HG03378 (cell line): ENCODE measurements at regions not wholly inside any gene's neighbourhood (a gene's known extent, or its start where the extent isn't known, plus 50 kb on each side); places are given as distances from the start of the nearest gene placed in this dataset.
"Not testable (repeated sequence)": the region's sequence is repeated elsewhere in the genome, so short reads cannot be mapped to it uniquely, and the experiment has no call there.

ENCODE experiments used
- ATAC-seq: cut with Tn5 transposase; IDR thresholded peaks from one replicate; pipeline ENCODE4 v1.9.1; 2021; ENCODE audit warnings: mild to moderate bottlenecking, moderate library complexity; ENCODE audit not compliant: unreplicated experiment

DNA sequence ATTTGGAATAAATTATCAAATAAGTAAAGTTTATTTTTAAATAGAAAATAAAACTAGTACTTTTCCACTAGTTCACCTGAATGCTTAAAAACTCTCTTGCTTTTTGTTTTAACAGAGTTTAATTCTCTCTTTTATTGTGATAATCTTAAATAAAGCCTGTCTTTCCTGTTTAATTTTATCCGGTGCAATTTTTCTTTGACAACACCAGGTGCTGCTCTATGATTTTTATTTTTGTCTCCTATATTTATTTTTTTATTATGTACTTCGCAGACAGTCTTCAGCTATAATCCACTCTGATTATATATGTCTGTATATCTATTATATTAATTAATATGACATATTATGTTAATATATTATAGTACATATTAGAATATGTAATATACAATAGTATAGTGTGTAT lies 1293.0 kb upstream of the EPHA6 start:
- no peak for ATAC-seq

DNA sequence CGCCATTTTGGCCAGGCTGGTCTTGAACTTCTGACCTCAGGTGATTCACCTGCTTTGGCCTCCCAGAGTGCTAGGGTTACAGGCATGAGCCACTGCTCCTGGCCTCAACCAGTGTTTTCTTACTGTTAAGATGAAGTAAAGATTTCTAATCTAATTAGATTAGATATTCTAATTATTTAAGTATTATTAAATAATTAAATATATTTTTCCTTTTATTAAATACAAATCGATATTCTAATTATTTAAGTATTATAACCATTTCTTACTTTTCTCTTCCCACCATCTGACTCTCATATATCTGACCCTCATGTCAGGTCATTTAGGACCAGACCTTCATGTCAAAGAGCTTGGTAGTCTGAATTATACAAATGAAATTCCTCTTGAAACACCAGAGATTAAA lies 1291.9 kb upstream of the EPHA6 start:
- no peak for ATAC-seq

DNA sequence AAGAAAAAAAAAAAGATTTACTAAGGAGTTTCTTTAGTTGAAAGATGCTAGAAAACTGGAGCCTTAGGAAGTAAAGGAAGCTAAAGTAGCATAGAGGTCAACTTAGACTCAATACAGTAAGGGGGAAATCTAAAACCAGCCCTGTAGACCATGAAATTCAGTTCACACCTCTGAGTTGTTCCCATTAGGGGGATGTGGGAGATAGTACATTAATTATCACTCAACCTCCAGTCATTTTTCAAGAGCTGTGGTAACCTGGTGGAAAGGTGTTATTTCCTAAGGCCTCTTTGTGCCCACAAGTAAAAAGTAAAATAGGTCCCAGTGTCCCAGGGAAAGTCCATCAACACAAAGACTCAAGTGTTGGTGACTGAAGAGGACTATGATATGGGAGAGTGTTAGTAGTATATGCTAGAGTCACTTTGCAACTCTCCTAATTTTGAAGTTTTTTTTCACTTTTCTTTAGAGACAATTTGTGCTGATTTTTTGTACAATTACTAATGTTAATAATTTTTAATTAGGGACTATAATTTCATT lies 1274.4 kb upstream of the EPHA6 start:
- no peak for ATAC-seq

DNA sequence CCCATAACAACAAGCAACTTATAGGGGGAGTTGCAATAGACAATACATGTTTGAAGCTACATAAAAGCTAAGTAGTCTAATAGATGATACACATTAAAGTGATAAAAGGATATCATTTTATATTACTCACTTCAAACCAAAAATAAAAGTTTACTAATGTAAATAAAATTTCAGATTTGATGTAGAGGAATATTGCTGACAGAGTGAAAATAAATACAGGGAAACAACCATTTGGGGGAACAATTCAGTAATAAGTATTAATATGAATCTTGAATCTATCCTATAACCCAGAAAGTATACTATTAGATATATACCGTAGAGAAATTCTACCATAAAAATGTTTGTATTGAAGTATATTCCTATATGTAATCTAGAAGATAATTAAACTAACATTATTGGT lies 1248.9 kb upstream of the EPHA6 start:
- no peak for ATAC-seq

DNA sequence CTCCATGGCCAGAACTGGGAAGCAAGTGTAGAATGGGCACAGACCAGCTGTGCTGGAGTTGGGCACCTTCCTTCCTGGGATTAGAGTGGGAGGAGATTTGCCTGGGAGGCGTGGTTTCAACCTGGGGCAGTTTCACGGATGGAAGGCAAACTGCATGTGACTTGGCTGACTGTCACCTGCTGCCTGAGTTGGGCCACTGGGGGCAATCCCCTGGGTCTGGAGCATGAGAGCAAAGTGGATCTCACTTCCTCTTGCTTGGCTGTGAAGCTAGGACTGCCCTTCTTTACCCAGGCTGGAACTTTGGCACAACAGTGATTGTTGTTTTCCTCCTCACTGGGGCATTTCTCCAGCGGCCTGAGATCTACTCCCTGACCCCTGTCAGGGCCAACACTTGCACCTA lies 1247.0 kb upstream of the EPHA6 start:
- ATAC-seq: no peak

DNA sequence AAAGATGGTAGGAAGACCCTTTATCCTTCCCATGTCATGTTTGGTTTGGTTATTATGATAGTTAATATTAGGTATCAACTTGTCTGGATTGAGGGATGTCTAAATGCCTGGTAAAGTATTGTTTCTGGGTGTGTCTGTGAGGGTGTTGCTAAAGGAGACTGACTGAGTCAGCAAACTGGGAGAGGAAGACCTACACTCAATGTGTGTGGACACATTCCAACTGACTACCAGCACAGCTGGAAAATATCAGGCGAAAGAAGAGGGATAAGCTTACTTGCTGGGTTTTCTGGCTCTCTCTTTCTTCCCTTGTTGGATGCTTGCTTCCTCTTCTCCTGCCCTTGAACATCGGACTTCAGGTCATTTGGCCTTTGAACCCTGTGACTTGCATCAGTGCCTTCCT lies 1227.6 kb upstream of the EPHA6 start:
- ATAC-seq: no peak

DNA sequence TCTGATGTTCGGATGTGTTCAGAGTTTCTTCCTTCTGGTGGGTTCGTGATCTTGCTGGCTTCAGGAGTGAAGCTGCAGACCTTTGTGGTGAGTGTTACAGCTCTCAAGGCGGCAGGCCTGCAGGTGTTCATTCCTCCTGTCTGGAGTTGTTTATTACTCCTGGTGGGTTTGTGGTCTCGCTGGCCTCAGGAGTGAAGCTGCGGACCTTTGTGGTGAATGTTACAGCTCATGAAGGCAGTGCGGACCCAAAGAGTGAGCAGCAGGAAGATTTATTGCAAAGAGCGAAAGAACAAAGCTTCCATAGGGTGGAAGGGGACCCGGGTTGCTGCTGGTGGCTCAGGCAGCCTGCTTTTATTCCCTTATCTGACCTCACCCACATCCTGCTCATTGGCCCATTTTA lies 1226.8 kb upstream of the EPHA6 start:
- not testable (repeated sequence) for ATAC-seq

DNA sequence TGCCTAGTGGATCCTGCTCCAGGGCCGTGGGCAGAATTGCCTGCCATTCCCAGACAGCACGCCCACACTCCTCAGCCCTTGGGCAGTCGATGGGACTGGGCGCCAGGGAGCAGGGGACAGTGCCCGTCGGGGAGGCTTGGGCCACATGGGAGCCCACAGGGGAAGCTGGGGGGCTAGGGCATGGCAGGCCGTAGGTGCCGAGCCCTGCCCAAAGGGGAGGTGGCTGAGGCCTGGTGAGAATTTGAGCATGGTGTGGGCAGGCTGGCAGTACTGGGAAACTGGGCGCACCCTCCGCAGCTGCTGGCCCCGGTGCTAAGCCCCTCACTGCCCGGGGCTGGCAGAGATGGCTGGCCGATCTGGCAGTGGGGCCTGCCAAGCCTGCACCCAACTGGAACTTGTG lies 1225.9 kb upstream of the EPHA6 start:
- ATAC-seq: no peak

DNA sequence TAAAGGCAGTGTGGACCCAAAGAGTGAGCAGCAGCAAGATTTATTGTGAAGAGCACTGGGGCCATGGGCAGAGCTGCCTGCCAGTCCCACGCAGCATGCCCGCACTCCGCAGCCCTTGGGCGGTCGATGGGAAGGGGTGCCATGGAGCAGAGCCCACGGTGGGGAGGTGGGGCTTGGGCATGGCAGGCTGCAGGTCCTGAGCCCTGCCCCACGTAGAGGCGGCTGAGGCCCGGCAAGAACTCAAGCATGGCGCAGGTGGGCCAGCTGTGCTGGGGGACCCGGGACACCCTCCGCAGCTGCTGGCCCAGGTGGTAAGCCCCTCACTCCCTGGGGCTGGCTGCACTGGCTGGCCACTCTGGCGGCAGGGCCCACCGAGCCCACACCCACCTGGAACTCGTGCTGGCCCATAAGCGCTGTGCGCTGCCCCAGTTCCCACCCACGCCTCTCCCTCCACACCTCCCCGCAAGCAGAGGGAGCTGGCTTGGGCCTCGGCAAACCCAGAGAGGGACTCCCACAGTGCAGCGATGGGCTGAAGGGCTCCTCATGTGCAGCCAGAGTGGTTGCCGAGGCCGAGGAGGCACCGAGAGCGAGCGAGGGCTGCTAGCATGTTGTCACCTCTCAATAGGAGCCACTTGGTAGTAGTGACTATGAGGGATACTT lies 1218.8 kb upstream of the EPHA6 start:
- ATAC-seq: no peak

DNA sequence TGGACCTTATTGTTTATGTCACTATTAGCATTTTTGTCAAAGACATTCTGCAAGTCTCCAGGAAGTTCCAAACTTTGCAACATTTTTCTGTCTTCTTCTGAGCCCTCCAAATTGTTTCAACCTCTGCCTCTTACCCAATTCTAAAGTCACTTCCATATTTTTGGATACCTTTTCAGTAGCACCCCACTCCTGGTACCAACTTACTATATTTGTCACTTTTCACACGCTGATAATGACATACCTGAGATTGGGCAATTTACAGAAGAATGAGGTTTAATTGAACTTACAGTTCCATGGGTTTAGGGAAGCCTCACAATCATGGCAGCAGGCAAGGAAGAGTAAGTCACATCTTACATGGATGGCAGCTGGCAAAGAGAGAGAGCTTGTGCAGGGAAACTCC lies 1206.5 kb upstream of the EPHA6 start:
- ATAC-seq: no peak

DNA sequence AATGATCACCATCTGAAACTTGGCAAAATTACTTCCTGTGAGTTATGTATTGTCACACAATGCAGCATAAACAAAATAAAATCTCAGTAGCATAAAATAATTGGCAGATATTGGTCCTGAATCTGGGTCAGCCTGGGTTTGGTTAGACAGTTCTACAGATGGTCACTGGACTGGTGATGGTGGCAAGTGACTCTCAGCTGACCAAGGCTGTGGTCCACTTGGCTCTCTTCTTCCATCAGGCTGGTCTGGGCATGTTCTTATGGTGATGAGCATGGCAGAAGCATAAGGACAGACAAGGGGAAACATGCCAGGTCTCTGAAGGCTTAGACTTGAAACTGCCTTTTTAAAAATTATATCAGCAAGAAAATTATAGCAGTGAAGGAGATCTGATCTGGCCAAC lies 1205.0 kb upstream of the EPHA6 start:
- no peak for ATAC-seq

DNA sequence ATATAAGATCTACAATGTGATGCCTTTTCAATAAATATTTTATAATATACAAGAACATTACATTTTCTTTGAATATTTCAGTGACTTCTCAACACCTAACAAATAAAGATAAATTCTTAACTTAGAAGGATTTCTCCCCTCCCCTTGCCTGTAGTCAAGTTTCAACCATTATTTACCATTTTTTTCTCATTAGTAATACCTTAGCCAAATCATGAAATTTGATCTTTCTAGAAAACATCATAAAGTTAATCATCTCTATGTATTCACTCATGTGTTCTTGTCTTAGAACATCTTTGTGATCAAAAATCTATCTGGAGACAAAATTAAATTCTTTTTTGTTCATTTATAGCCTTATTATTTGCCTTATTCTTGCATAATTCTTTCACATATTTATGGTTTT lies 1201.8 kb upstream of the EPHA6 start:
- no peak for ATAC-seq

DNA sequence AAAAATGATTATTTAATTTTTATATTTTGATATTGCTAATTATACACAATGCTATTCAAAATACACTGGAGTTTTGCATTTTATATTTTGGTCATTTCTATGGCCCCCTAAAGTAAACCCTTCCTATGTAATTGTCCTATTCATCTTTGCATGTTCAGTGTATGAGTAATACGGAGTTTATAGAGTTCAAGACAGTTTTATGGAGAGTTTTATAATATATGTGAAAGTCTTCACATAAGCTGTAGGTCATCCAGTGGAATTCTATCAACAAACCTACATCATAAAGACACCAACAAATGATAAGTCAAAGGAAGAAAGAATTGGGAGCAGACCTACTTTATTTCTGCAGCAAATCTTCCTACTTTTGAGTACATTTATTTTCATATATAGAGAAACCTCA lies 1200.4 kb upstream of the EPHA6 start:
- ATAC-seq: no peak

DNA sequence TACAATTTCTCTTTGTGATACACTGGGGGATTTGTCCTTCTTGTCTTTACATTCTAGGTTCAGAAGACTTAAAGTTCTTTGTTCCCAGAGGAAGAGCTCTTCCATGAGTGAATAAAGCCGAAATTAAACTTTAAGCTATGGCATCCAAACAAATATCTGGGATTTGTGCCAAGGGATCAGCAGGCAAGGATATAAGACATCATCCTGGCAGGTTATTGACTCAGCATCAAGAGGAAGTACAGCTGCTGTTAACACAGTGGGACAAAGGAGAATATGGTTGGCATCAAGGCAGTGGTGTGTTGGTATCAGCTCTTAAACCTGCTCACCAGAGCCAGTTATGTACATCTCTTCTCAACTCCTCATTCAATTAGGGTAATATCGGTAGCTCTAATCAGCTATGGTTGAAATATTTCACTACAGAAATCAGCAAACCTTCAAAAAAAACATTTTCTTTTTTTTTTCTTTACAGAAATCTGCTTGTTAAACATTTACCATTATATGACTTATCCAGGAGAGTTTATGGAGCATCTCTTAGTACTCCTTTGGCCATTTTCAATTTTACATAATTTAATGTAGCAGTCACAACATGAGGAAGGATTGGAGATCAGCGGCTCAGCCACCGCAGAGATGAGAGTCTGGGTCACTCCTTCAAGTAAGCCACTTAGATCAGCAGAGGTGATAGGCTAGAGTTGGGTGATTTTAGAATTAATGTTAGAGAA lies 1198.6 kb upstream of the EPHA6 start:
- no peak for ATAC-seq

DNA sequence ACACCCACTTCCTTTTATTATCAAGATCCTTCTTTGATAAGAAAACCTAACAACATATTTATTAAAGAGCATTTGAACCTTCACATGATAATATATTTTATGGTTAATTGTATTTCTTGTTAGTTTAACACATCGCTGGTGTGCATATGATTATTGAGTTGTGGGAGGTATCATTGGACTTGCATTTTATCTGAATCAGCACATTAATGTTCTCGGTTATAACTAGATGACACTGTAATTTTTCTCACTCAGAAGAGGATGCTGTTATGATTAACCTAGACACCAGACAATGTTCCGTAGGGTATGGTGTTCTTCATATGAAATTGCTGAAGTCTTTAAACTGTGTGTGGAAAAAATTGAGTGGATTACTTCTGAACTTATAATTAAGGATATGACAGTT lies 1188.3 kb upstream of the EPHA6 start:
- ATAC-seq: no peak

DNA sequence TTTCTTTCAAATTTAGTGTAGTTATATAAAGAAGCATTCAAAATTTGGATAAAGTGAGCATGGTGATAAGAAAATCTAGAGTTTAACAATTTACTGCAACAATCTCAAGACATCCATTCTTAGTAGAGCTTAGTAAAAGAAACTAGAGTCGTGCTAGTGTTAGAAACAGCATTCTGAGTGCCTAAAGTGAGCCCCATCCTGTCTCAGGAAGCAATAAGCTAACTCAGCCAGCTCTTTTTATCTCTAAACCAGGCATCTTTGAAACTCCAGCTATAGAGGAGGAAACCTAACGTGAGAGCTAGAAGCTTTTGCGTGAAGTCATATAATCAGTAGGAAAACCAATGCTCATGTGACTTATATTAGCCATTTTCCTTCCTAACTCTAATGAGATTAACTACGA lies 1187.1 kb upstream of the EPHA6 start:
- no peak for ATAC-seq

DNA sequence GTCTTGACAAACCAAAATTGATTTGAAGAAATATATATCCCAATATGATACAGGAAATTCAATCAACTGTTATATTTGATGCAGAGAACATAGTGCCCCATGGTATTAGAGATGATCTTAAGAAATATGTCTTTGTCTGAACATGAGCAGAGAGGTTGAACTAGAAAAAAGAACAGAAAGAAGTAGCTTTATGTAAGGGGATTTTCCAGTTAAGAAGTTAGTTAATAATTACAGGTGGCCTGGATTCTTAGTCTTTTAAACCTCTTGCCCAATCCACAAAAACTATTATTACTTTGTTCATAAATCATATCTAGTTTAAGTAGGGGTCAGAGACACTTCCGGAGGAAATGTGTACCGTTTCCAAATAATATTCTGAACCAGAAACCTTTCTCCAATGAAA lies 1186.7 kb upstream of the EPHA6 start:
- ATAC-seq: no peak

DNA sequence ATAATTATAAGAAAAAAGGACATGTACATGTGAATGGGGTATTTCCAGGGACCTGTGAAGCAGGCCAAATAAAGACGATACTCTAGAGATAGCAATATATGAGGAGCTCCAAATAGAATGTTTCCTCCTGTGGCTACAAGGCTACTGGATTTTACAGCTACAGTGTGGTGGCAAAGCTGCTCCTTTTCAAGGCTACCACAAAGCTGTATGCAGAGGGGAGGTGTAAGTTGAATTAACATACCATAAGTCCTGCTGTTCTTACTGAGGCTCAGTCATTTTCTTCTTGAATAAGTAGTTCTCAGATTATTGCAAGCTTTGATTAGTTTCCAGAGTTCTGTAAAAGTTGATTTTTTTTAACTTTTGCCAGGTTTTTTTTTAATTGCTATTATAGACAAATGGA lies 1184.6 kb upstream of the EPHA6 start:
- no peak for ATAC-seq

DNA sequence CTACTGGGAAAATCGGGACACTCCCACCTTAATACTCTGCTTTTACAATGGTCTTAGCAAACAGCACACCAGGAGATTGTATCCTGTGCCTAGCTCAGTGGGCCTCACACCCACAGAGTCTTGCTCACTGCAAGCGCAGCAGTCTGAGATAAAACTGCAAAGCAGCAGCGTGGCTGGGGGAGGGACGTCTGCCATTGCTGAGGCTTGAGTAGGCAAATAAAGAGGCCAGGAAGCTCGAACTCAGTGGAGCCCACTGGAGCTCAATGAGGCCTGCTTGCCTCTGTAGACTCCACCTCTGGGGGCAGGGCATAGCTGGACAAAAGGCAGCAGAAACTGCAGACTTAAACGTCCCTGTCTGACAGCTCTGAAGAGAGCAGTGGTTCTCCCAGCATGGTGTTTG lies 1169.1 kb upstream of the EPHA6 start:
- ATAC-seq: no peak

DNA sequence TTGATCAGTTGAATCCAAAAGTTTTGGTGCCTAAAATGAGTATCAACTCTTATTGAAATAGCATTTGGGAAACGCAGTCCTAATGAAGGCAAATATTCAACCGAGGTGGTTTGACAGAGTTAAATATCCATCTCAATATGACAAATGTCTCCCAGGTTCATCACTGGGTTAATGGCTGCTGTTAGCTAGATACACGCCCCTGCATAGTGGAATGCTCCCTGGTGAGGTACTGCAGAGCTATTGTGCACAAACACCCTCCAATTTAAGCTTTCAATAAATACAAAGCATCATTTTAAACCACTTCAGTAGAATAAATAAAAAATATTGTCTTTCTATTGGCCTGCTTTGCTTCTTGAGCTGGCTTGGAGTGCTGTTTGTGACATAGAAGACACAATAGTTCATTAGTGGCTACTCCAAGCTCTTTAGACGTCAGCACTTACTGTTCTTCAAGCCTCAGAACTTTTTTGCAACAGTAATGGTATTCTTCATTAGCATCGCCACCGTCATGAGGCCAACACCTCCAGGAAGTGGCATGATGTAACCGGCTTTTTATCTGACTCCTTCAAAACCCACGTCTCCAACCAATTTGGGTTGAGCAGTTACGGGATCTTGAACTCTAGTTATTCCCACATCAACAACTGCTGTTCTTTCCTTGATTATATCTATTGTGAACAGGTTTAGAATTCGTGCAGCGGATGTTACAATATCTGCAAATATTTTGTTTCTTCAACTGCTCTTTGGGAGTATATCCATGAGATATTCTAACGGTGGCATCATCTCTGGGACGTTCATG lies 1159.6 kb upstream of the EPHA6 start:
- no peak for ATAC-seq

DNA sequence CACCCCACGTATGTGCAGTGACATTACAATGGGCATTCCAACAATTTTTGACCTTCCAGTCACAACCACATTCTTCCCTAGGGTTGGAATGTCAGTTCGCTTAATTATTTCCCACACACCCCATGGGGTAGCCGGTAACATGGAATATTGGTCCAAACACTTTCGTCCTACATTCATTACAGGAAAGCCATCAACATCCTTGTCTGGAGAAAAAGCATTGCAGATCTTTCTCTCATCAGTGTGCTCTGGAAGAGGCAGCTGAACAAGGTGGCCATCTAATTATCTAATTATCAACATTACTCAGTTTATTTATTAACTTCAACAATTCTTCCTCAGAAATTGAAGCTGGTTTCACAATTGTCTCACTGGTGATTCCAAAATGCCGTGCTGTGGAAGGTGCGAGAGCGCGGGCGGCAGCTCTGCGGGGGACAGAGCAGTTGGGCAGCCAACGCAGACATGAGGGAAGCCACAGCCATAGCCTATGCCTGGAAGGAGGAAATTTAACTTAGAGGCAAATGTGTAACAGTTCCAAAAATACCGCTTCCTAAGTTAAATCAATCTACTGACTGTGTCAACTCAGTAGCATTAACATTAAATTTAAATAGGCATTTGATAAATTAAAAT lies 1158.9 kb upstream of the EPHA6 start:
- ATAC-seq: no peak
